ENCODE measurements at regions not wholly inside any gene's neighbourhood (a gene's known extent, or its start where the extent isn't known, plus 50 kb on each side); places are given as distances from the start of the nearest gene placed in this dataset.

DNA sequence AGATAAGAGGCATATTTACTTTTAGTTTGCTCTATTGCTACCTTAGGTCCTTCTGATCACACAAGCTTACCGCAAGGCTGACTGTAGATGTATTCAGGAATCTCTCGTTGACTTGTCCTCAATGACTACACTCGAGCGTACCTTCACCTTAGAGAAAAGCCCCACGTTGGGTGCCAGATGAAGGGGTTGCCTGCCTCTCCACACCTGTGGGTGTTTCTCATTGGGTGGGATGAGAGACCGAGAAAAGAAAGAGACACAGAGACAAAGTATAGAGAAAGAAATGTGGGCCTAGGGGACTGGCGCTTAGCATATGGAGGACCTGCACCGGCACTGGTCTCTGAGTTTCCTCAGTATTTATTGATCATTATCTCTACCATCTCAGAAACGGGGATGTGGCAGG lies 51.8 kb downstream of the ASCL4 start:
- no peak for TF ChIP-seq EZH2phosphoT487 (IDR thresholded peaks at IDR 0.05; ENCODE audit: borderline replicate concordance, low read length)
- TF ChIP-seq, protein P1, sequence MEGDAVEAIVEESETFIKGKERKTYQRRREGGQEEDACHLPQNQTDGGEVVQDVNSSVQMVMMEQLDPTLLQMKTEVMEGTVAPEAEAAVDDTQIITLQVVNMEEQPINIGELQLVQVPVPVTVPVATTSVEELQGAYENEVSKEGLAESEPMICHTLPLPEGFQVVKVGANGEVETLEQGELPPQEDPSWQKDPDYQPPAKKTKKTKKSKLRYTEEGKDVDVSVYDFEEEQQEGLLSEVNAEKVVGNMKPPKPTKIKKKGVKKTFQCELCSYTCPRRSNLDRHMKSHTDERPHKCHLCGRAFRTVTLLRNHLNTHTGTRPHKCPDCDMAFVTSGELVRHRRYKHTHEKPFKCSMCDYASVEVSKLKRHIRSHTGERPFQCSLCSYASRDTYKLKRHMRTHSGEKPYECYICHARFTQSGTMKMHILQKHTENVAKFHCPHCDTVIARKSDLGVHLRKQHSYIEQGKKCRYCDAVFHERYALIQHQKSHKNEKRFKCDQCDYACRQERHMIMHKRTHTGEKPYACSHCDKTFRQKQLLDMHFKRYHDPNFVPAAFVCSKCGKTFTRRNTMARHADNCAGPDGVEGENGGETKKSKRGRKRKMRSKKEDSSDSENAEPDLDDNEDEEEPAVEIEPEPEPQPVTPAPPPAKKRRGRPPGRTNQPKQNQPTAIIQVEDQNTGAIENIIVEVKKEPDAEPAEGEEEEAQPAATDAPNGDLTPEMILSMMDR (IDR thresholded peaks at IDR 0.05; ENCODE audit: low read depth, low read length, poor library complexity, severe bottlenecking) = no peak
- H3K9me2 ChIP-seq (replicated peaks; ENCODE audit: control insufficient read depth, low read length) = no peaks in the 10 kb centered on the region
- H3K79me2 ChIP-seq (ENCODE audit: control insufficient read depth, low read length) = no peaks in the 10 kb centered on the region
- no peaks in the 10 kb centered on the region for H3K4me1 ChIP-seq (ENCODE audit: control insufficient read depth, low read length)
- H3K27ac ChIP-seq (ENCODE audit: low read depth, low read length) = no peak overlapping the region
- H3F3A ChIP-seq (ENCODE audit: control insufficient read depth, insufficient read depth) = no peaks in the 10 kb centered on the region
- H3K9me3 ChIP-seq (ENCODE audit: control insufficient read depth, insufficient read depth, low read length) = peaks cover 4% of the 10 kb centered on the region
- H3K4me3 ChIP-seq (ENCODE audit: low read length) = no peak overlapping the region
- no peaks in the 10 kb centered on the region for H3K36me3 ChIP-seq (ENCODE audit: control insufficient read depth, low read length)
- H3K27me3 ChIP-seq (ENCODE audit: control insufficient read depth, low read length) = no peaks in the 10 kb centered on the region
- H3K4me2 ChIP-seq (ENCODE audit: low read length) = no peak overlapping the region
- no peaks in the 10 kb centered on the region for H4K20me1 ChIP-seq (ENCODE audit: control insufficient read depth, insufficient read depth, low read depth, low read length)

DNA sequence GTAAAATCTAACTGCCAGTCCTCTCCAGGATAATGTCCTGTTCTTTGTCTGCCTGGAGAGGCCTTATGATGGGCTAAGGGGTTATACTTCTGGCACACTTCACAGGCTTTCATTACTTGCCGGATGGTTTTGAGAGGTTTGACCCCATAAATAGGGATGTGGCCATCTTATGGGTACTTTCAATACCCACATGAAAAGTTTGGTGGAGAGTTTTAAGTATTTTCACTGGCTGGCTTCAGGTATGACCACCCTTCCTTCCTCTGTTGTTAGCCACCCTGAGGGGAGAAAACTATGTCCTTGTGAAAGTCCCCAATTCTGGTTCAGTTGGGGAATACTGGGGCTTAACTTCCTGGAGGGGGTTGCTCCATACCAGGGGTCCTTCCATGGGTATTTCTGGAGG lies 54.8 kb downstream of the ASCL4 start:
- Histone ChIP-seq H3K9me3 (ENCODE audit: control insufficient read depth, insufficient read depth, low read length) (peaks cover 4% of the 10 kb centered on the region), H4K20me1 (ENCODE audit: control insufficient read depth, insufficient read depth, low read depth, low read length) (no peaks in the 10 kb centered on the region), H3K4me3 (ENCODE audit: low read length) (no peak overlapping the region), H3K27ac (ENCODE audit: low read depth, low read length) (no peak overlapping the region), H3K4me2 (ENCODE audit: low read length) (no peak overlapping the region), H3K79me2 (ENCODE audit: control insufficient read depth, low read length) (no peaks in the 10 kb centered on the region), H3K9me2 (replicated peaks; ENCODE audit: control insufficient read depth, low read length) (no peaks in the 10 kb centered on the region), H3K27me3 (ENCODE audit: control insufficient read depth, low read length) (no peaks in the 10 kb centered on the region), H3K36me3 (ENCODE audit: control insufficient read depth, low read length) (no peaks in the 10 kb centered on the region), H3K4me1 (ENCODE audit: control insufficient read depth, low read length) (no peaks in the 10 kb centered on the region), H3F3A (ENCODE audit: control insufficient read depth, insufficient read depth) (no peaks in the 10 kb centered on the region)
- TF ChIP-seq EZH2phosphoT487 (IDR thresholded peaks at IDR 0.05; ENCODE audit: borderline replicate concordance, low read length) = no peak
- TF ChIP-seq, protein P1 (IDR thresholded peaks at IDR 0.05; ENCODE audit: low read depth, low read length, poor library complexity, severe bottlenecking) = no peak

DNA sequence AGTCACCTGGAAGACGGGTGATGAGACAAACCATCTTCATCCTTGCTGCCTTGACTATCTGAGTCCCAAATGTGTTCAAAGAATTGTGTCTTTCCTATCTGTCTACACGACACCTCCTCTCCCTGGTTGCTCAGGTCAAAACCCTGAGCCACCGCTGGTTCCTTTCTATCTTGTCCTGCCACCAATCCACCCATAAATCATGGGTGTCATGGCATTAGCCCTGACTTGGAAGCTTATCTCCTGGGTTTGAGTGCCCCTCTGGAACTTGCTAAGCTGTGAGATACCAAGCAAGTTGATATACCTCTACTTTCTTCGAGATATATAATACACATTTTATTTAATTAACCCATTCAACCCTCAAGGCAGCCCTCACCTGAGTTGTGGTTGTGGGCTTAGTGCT lies 57.9 kb downstream of the ASCL4 start:
- Histone ChIP-seq H3K27ac (ENCODE audit: low read depth, low read length) (no peak overlapping the region), H3K79me2 (ENCODE audit: control insufficient read depth, low read length) (no peaks in the 10 kb centered on the region)
- TF ChIP-seq EZH2phosphoT487 (IDR thresholded peaks at IDR 0.05; ENCODE audit: borderline replicate concordance, low read length) = no peak
- TF ChIP-seq, protein P1 (IDR thresholded peaks at IDR 0.05; ENCODE audit: low read depth, low read length, poor library complexity, severe bottlenecking) = no peak

More for the DNA sequence above, 57.9 kb downstream of the ASCL4 start:
- H3K4me2 ChIP-seq (ENCODE audit: low read length) = no peak overlapping the region
- H3K27me3 ChIP-seq (ENCODE audit: control insufficient read depth, low read length) = no peaks in the 10 kb centered on the region
- no peaks in the 10 kb centered on the region for H3K4me1 ChIP-seq (ENCODE audit: control insufficient read depth, low read length)
- H3K4me3 ChIP-seq (ENCODE audit: low read length) = no peak overlapping the region
- H3K9me2 ChIP-seq (replicated peaks; ENCODE audit: control insufficient read depth, low read length) = no peaks in the 10 kb centered on the region
- H4K20me1 ChIP-seq (ENCODE audit: control insufficient read depth, insufficient read depth, low read depth, low read length) = no peaks in the 10 kb centered on the region
- H3K9me3 ChIP-seq (ENCODE audit: control insufficient read depth, insufficient read depth, low read length) = no peaks in the 10 kb centered on the region; the same call in 1 of the 2 replicates
- H3F3A ChIP-seq (ENCODE audit: control insufficient read depth, insufficient read depth) = no peaks in the 10 kb centered on the region
- H3K36me3 ChIP-seq (ENCODE audit: control insufficient read depth, low read length) = no peaks in the 10 kb centered on the region

Data from DOHH2 (cell line).